PC-3 (cell line): ENCODE measurements at regions not wholly inside any gene's neighbourhood (a gene's known extent, or its start where the extent isn't known, plus 50 kb on each side); places are given as distances from the start of the nearest gene placed in this dataset.

Experiments
- EZH2 ChIP-seq: fragments of 300-600 bp; sonication (generic); IDR thresholded peaks from one replicate; pipeline ENCODE4 v1.6.1; 2017; ENCODE audit warnings: antibody characterized with exemption, mild to moderate bottlenecking, low read length; ENCODE audit not compliant: unreplicated experiment
- EZH2phosphoT487 ChIP-seq: fragments of 300-600 bp; sonication (generic); IDR thresholded peaks from 2 replicates; pipeline ENCODE4 v1.6.1; 2018; ENCODE audit warnings: mild to moderate bottlenecking, antibody characterized with exemption, low read length, borderline replicate concordance
- TF ChIP-seq, protein P1 (sequence below): fragments of 300-600 bp; sonication (generic); conservative IDR thresholded peaks from 2 replicates; pipeline ENCODE4 v1.5.1; 2017; ENCODE audit warnings: antibody characterized with exemption, low read depth, mild to moderate bottlenecking, low read length

DNA sequence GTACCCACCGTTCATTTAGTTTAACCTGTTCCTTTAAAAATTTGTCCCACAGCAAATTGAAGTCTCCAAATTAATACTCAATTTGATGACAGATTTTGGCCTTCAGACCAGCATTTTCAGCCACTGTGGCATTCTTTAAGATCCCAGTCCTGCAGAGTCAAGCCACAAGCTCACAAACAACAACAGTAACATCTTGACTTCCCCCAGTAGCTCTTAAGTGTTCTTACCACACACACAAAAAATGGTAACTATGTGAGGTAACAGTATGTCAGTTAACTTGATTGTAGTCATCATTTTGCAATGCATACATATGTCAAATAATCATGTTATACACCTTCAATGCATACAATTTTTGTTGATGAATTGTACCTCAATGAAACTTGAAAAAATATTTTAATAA is 247.9 kb downstream of the LURAP1L start:
- TF ChIP-seq, protein P1, sequence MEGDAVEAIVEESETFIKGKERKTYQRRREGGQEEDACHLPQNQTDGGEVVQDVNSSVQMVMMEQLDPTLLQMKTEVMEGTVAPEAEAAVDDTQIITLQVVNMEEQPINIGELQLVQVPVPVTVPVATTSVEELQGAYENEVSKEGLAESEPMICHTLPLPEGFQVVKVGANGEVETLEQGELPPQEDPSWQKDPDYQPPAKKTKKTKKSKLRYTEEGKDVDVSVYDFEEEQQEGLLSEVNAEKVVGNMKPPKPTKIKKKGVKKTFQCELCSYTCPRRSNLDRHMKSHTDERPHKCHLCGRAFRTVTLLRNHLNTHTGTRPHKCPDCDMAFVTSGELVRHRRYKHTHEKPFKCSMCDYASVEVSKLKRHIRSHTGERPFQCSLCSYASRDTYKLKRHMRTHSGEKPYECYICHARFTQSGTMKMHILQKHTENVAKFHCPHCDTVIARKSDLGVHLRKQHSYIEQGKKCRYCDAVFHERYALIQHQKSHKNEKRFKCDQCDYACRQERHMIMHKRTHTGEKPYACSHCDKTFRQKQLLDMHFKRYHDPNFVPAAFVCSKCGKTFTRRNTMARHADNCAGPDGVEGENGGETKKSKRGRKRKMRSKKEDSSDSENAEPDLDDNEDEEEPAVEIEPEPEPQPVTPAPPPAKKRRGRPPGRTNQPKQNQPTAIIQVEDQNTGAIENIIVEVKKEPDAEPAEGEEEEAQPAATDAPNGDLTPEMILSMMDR = no peak
- TF ChIP-seq EZH2phosphoT487 = no peak
- TF ChIP-seq EZH2 = no peak
